NAMALWA (cell line): ENCODE measurements at regions not wholly inside any gene's neighbourhood (a gene's known extent, or its start where the extent isn't known, plus 50 kb on each side); places are given as distances from the start of the nearest gene placed in this dataset.
"Not testable (repeated sequence)": the region's sequence is repeated elsewhere in the genome, so short reads cannot be mapped to it uniquely, and the experiment has no call there.

ENCODE experiments used
- DNase-seq: peaks from one replicate; pipeline ENCODE4 v3.0.0-alpha.2; 2015; ENCODE audit warnings: low spot score

DNA sequence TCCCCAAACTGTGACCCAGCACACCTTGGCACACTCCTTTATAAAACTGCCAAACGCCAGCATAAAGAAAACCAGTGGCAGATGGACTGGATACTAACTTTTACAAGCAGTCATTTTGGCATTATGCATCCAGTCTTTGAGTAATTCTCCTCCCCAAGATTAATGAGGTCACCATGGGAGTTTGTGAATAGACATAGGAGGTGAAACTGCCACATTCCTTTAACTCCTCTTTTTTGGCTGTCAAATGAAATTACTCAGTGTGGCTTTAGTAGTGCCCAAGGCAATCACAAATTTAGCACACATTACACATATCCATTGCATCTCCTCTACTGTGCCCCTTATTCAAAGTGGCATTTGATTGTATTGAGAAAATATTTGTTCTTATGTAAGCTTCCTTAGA lies 315.3 kb upstream of the FGF13 start:
- DNase-seq, result no peak

DNA sequence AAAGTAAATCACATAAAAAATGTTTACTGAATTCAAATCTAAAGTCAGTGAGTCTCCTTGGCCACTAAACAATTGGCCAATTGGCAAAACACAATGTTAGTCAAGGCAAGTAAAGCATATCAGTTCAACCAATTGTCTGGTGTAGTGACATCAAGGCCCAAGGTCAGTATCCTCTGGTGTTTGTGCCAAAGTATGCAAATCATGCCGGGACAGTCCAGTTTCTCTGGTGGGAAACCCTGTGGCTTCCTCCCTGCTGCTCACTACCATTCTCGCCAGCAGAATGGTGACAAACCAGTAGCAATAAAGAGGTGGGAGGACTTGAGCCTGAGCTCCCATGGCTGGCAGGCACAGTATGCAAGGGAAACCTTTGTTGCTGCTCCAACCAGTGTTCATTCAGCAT lies 314.9 kb upstream of the FGF13 start:
- no peak for DNase-seq

DNA sequence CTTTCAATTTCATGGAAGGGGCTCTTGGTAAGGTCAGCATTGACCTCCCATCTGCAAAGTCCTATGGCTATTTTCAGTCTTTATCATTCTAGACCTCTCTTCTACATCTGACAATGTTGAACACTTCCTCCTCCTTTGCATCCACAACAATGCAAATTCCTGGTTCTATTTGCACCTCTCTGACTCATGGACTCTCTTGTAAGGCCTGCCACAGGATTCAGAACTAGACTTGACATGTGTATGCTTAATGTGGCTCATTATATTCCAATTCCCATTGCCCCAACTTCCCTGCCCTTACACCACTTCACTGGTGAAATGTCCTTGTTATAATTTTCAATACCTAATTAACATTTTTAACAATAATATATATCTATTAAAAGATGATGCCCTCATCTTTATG lies 314.3 kb upstream of the FGF13 start:
- no peak for DNase-seq

DNA sequence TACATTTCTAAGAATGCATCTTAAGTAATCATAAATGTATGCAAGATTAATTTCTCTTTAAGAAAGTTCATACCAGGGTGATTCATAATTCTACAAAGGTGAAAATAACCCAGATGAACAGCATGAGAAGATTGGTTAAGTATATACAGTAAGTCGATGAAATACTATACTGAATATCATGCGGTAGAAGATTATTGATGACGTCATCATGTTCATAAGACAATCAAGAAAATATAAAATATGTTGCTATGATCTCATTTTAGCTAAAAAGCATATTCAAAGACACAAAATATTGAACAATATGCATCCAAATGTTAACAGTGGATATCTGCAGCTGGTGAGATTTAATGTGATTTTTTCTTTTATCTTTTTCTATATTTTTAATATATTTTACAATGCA lies 312.0 kb upstream of the FGF13 start:
- DNase-seq, result no peak

DNA sequence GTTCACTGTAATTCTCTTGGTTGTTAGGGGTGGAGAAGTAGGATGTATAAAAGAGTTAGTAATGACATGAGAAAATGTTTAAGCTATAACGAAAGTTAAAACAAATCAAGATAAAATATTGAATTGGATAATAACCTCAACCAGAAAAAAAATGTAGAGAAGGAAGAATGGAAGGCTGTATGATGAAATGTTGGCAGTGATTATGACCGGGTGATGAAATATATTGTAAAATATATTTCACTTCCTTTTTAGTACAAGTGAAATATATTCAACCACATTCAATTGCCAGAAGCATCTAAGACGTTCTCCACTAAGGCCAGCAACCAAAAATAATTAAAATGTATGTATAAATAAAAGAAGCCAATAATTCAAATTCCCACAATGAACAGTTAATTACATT lies 309.3 kb upstream of the FGF13 start:
- no peak for DNase-seq

DNA sequence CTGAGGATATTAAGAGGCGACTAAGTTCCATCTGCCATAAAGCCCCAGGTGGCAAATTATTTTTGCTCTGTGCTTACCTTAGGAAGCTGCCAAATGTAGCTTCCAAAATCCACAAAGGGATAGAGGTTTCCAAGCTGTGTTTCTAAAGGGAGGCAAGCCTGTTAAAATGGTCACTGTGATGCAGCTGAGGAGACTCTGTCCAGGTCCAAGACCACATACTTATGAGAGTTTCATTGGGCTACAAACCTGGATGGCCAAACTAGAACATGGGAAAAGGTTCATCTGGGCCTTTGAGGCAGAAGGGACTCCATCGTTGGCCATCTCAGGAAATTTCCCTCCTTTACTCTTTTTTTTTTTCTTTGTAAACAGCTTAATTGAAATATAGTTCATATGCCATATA lies 306.9 kb upstream of the FGF13 start:
- DNase-seq, result no peak

DNA sequence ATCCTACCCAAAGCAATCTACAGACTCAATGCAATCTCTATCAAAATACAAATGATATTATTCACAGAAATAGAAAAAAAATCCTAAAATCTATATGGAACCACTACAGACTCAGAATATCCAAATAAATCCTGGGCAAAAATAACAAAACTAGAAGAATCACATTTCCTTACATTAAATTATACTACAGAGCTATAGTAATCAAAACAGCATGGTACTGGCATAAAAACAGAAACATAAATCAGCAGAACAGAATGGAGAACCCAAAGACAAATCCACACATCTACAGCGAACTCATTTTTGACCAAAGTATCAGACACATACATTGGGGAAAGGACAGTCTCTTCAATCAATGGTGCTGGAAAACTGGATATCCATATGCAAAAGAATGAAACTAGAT lies 304.1 kb upstream of the FGF13 start:
- DNase-seq, result no peak

DNA sequence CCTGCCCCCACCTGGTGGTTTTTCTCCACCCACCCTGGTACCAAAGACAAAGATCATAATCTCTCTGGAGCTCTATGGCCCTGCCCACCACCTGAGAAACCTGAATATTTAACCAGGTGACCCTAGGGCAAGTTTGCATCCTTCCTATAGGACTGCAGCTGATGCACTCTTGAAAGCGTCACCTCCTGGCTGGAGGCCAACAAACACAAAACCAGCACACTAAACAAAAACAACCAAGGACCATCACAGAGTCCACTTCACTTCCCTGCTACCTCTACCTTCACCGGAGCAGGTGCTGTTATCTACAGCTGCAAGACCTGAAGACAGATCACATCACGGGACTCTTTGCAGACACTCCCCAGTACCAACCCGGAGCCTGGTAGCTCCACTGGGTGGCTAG lies 296.7 kb upstream of the FGF13 start:
- DNase-seq, result no peak

DNA sequence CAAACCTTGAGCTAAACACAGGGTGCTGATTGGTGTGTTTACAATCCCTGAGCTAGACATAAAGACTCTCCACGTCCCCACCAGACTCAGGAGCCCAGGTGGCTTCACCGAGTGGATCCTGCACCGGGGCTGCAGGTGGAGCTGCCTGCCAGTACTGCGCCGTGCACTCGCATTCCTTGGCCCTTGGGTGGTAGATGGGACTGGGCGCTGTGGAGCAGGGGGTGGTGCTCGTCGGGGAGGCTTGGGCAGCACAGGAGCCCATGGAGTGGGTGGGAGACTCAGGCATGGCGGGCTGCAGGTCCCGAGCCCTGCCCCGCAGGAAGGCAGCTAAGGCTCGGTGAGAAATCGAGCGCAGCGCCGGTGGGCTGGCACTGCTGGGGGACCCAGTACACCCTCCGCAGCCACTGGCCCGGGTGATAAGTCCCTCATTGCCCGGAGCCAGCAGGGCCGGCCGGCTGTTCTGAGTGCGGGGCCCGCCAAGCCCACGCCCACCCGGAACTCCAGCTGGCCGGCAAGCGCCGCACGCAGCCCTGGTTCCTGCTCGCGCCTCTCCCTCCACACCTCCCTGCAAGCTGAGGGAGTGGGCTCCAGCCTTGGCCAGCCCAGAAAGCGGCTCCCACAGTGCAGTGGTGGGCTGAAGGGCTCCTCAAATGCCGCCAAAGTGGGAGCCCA lies 292.5 kb upstream of the FGF13 start:
- DNase-seq, result not testable (repeated sequence)

DNA sequence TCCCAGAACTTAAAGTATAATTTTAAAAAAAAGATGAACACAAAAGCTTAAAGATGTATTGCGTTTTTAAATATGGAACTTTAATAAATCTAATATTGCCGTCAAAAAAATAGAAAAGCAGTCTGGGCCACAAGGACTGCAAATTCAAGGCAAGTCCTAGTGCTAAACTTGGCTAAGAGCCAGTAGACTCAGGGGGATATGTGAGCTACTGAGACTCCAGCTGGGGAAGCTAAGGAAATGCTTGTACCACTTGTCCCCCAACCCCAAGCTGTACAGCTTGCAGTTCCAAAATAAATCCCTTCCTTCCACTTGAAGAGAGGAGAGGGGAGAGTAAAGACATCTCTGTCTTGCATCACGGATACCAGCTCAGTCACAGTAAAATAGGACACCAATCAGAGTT lies 290.8 kb upstream of the FGF13 start:
- no peak for DNase-seq

DNA sequence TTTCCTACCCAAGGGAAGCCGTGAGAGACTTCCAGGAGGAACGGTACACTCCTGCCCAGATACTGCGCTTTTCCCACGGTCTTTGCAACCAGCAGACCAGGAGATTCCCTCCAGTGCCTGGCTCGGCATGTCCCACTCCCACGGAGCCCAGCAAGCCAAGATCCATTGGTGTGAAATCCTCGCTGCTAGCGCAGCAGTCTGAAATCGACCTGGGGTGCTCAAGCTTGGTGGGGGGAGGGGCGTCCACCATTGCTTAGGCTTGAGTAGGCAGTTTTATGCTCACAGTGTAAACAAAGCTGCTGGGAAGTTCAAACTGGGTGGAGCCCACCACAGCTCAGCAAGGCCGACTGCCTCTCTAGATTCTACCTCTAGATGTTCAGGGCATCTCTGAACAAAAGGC lies 284.8 kb upstream of the FGF13 start:
- no peak for DNase-seq

DNA sequence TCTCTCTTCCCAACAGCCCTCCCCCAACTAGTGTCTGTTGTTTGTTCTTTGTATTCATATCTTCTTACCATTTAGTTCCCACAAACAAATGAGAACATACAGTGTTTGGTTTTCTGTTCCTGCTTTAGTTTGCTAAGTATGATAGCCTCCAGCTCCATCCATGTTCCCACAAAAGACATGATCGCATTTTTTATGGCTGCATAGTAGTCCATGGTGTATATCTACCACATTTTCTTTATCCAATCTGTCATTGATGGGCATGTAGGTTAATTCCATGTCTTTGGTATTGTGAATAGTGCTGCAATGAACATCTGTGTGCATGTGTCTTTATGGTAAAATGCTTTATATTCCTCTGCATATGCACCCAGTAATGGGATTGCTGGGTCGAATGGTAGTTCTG lies 283.9 kb upstream of the FGF13 start:
- no peak for DNase-seq

DNA sequence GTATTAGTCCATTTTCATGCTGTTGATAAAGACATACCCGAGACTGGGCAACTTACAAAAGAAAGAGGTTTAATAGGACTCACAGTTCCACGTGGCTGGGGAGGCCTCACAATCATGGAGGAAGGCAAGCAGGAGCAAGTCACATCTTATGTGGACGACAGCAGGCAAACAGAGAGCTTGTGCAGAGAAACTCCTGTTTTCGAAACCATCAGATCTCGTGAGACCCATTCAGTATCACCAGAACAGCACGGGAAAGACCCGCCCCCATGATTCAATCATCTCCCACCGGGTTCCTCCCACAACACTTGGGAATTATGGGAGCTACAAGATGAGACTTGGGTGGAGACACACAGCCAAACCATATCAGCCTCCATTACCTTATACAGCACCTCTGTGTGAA lies 278.9 kb upstream of the FGF13 start:
- not testable (repeated sequence) for DNase-seq

DNA sequence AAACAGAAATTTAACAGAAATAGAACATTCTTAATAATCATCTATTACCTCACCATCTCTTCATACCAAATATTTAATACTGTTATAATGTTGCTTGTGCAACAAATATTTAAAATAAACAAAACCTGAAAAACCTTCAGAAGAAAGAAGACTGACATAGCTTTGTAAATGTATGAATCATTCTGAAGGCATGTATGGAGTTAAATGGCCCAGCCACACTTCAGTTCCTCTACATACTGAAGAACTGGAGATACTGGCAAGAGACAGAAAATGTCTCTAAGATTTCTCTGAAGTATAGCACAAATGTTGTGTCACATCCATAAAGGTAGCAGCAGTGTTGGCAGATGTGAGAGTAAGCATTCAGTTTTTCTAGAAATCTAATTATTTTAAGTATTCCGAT lies 275.3 kb upstream of the FGF13 start:
- DNase-seq, result no peak

DNA sequence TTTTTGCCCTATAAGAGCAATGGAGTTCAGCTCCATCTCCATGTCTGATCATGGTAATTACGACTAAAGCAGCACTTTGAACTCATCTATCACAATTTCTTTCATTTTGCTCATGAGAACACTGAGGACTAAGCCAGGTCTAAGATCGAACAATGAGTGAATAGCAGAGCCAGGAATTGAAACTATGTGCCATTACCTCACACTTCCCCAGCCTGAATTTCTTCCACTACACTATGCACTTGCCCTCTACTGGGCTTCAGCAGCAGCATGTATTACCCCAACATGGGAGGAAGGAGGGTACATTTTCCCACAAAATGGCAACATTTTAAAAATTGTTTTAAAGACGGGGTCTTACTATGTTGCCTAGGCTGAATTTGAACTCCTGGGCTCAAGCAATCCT lies 274.7 kb upstream of the FGF13 start:
- DNase-seq, result no peak

DNA sequence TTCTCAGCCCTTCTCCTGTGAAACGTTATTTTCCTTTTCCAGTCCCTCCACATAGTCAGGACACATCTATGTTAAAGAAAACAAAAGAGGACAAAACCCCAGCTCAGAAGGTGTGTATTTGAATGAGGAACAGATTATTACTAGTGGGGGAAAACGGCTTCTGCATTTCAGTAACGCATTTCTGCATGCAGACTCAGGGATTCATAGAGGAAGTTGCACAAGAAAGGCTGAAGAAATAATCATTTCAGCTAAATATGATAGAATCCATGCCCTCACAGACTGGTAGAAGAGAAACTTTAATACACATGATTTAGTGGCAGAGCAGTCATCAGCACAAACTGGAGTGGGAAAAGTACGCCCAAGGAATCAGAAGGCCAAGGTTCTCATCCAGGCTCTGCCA lies 270.8 kb upstream of the FGF13 start:
- DNase-seq, result no peak

DNA sequence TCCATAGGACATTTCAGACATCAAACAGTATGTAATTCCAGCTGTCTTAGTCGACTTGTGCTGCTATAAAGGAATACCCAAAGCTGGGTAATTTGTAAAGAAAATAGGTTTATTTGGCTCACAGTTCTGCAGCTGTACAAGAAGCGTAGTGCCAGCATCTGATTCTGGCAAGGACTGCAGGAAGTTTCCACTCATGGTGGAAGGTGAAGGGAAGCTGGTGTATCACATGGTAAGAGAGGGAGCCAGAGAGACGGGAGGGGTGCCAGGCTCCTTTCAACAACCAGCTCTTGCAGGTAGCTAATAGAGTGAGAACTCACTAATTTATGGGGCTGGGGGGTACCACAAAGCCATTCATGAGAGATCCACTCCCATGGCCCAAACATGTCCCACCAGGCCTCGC lies 253.0 kb upstream of the FGF13 start:
- DNase-seq, result no peak

DNA sequence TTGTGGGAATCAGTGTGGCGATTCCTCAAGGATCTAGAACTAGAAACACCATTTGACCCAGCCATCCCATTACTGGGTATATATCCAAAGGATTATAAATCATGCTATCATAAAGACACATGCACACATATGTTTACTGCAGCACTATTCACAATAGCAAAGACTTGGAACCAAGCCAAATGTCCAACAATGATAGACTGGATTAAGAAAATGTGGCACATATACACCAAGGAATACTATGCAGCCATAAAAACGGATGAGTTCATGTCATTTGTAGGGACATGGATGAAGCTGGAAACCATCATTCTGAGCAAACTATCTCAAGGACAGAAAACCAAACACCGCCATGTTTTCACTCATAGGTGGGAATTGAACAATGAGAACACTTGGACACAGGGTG lies 250.9 kb upstream of the FGF13 start:
- DNase-seq, result not testable (repeated sequence)

DNA sequence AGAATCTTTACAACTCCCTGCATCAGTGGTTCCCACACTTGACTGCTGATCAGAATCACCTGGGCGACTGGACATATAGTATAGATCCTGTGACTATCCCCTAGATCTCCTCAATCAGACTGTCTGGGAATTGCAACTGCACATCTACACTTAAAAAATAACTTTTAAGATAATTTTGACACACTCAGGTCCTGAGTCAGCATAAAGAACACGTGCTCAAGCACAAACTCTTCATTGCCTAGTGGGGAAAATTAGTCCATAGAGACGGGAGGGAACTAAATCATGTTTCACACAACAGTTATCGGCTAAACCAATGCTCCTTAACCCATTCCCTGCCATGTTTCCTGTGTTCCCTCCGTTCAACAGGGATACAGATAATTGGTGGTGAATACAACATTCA lies 243.5 kb upstream of the FGF13 start:
- no peak for DNase-seq

DNA sequence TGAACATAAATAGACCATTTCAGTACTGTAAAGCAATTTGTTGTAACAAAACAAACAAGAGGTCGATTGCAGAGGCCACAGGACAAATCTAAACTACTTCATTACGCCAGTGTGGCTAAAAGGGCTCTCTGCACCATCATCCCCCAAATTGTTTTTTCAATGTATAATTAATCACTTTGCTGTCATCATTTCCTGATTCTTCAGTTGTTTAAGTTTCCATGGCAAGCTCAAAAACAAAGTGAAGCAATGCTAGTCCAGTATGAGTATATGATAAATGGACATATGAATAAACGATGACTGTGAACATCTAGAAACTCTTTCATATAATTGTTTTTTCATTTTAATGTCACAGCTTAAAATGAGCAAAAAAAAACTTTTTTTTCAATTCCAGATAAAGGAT lies 235.4 kb upstream of the FGF13 start:
- no peak for DNase-seq

DNA sequence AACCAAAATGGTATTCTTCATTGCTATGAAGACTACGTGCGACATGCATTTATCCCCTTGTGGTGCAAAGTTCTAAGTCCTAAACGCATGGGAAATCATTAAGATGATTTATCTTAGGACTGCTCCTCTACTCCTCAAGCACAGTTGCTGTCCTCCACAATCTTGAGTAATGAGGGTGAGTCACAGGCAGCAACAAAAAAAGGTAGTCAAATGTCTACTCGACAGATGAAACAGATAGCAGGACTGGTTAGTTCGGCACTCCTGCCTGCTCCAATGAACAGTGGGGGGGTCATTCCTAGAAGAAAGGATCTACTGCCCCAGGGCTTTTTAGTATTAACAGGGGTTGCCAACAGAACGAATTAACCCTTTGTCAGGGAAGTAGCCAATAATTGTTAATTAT lies 233.7 kb upstream of the FGF13 start:
- DNase-seq, result no peak

DNA sequence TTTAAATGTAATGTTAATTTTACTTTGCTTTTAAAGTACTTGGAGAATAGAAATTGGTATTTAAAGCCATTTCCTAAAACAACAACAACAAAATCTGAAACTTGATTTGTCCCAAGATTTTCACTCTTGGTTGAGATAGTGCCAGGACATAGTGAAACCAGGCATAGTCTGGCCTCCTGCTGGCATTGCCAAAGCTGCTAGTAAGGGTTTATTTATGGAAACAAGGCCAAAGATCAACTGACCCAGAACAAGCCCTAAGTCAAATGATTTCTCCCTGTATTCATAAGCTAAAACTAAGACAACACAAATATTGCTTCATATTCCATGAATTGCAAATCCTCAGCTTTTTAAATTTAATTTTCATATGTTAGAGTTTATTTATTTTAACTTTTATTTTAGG lies 227.5 kb upstream of the FGF13 start:
- DNase-seq, result no peak

DNA sequence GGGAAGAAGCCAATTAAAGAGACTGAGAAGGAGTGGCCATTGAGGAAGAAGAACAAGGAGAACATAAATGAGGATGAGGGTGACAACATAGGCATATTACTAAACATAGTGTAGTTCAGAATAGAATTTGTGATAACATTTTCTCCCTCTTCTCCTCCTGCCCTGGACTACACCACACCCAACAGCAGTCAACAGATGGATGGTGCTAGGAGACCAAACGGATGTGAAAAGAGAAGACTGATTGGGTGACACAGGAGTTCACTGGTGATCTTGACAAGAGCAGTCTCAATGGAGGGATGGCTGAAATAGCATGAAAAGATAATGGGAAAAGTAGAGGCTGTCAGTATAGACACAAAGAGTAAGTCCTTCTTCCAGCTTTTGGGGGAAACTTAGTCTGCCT lies 226.5 kb upstream of the FGF13 start:
- no peak for DNase-seq

DNA sequence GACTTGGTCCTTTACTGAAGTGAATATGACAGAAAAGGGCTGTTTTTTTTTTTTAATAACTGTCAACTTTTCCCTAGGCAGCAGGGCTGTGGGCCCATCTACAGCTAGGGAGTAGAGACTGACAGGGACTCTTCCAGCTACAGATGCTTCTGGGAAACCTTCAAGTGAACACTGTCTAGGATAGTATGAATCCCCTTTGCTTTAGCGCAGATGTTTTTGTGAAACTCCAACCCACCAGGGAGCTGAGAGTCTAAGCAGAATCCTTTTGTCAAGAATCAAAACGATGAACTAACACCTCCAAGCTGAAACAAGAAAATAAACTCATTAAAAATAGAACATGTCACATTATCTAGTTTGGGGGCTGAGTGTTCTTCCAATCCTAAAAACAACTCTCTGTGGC lies 219.7 kb upstream of the FGF13 start:
- no peak for DNase-seq

DNA sequence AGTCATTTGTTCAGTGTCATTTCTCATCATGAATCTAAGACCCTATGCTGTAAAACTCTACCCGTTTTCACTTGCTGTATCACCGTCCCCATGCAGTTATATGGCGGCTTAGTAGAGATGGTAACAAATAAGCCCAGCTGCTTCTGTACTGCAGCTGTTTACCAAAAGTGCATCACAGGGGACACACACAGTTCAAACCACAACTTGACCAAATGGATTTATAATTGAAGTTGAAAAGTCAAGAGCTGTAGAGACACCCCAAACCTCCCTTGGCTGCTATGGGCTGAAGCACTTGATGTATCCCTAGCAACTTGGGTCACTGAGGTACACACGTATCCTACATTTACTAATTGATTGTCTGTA lies 219.0 kb upstream of the FGF13 start:
- no peak for DNase-seq
